ENCODE measurements at regions not wholly inside any gene's neighbourhood (a gene's known extent, or its start where the extent isn't known, plus 50 kb on each side); places are given as distances from the start of the nearest gene placed in this dataset.
A peak's percentile ranks its signal among the peaks of the same experiment; 100 is the strongest.

DNA sequence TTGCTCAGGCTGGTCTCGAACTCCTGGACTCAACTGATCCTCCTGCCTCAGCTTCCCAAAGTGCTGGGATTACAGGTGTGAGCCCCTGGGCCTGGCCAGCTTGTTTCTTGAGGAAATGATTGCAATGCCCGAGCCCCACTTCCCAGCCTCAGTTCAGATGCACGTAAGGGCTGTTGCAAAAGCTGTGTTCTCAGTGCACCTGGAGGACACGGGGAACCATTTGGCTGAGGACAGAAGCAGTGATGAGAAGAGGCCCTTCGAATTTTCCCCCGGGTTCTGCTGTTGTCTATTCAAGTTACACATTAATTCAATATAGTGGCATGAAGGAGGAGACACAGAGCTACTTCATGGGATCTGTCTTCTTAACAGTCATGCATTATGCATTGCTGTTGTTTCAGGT, 78.8 kb upstream of the WDR26 start:
- Mint-ChIP-seq H3K9me3 (ENCODE audit: unreplicated experiment) (no peaks in the 10 kb centered on the region), H3K27ac (ENCODE audit: low read depth, unreplicated experiment) (no peak overlapping the region), H3K4me3 (ENCODE audit: unreplicated experiment) (no peak overlapping the region), H3K4me1 (ENCODE audit: insufficient read depth, unreplicated experiment) (peaks cover 14% of the 10 kb centered on the region), H3K27me3 (ENCODE audit: insufficient read depth, unreplicated experiment) (no peaks in the 10 kb centered on the region), H3K36me3 (ENCODE audit: insufficient read depth, unreplicated experiment) (no peaks in the 10 kb centered on the region)
- DNase-seq (ENCODE audit: unreplicated experiment), result no peak
- BruUV-seq (replicated peaks), result no TSS peak
- POLR2A ChIA-PET, result interaction anchor here (0.7 to 2.2 kb wide), 13 partner anchors 9 to 418 kb away, joined by 3 to 10 read pairs (median 4); no protein-coding TSS in a partner anchor
- CTCF ChIA-PET, result interaction anchor here (0.5 to 13.7 kb wide), 109 partner anchors 10 to 1880 kb away, joined by 3 to 624 read pairs (median 6); partner anchors contain the start of gene DNAH14
- intact Hi-C loops (cut with micrococcal nuclease), result loop anchor here (1.0 to 2.0 kb wide), 4 partner anchors 51 to 409 kb away; no protein-coding TSS in a partner anchor
- TF ChIP-seq, protein P1, sequence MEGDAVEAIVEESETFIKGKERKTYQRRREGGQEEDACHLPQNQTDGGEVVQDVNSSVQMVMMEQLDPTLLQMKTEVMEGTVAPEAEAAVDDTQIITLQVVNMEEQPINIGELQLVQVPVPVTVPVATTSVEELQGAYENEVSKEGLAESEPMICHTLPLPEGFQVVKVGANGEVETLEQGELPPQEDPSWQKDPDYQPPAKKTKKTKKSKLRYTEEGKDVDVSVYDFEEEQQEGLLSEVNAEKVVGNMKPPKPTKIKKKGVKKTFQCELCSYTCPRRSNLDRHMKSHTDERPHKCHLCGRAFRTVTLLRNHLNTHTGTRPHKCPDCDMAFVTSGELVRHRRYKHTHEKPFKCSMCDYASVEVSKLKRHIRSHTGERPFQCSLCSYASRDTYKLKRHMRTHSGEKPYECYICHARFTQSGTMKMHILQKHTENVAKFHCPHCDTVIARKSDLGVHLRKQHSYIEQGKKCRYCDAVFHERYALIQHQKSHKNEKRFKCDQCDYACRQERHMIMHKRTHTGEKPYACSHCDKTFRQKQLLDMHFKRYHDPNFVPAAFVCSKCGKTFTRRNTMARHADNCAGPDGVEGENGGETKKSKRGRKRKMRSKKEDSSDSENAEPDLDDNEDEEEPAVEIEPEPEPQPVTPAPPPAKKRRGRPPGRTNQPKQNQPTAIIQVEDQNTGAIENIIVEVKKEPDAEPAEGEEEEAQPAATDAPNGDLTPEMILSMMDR (IDR thresholded peaks at IDR 0.05; ENCODE audit: unreplicated experiment), result no peak

DNA sequence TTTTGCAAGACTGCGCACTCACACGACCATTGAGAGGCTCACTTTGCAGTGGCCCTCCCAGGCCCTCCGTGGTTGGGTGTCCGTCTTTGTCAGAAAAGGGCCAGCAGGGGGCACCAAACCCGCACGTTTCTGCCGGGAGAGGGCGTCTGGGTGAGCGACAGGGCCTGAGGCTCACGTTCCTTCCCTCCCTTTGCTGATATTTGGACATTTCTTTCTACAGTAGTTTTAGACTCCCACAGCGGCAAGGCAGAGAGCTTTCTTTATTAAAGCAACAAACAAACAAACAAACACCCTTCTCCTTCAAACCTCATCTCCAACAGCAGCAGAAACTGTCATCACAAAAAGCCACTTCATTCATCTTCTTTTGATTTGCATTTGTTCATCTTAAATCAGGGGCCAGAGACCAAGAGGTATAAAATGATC, 79.2 kb upstream of the WDR26 start:
- peaks cover 14% of the 10 kb centered on the region for H3K4me1 Mint-ChIP-seq (ENCODE audit: insufficient read depth, unreplicated experiment)
- H3K36me3 Mint-ChIP-seq (ENCODE audit: insufficient read depth, unreplicated experiment), result no peaks in the 10 kb centered on the region
- no peaks in the 10 kb centered on the region for H3K9me3 Mint-ChIP-seq (ENCODE audit: unreplicated experiment)
- H3K27ac Mint-ChIP-seq (ENCODE audit: low read depth, unreplicated experiment), result no peak overlapping the region
- H3K27me3 Mint-ChIP-seq (ENCODE audit: insufficient read depth, unreplicated experiment), result no peaks in the 10 kb centered on the region
- POLR2A ChIA-PET, result interaction anchor here (0.7 to 2.2 kb wide), 10 partner anchors 9 to 410 kb away, joined by 3 to 10 read pairs (median 4); no protein-coding TSS in a partner anchor
- TF ChIP-seq, protein P1 (IDR thresholded peaks at IDR 0.05; ENCODE audit: unreplicated experiment), result peak; percentile 100
- no peak overlapping the region for H3K4me3 Mint-ChIP-seq (ENCODE audit: unreplicated experiment)
- peak; percentile 97 for DNase-seq (ENCODE audit: unreplicated experiment)
- intact Hi-C loops (cut with micrococcal nuclease), result loop anchor here (1.0 to 2.0 kb wide), 4 partner anchors 51 to 409 kb away; no protein-coding TSS in a partner anchor
- no TSS peak for BruUV-seq (replicated peaks)
- CTCF ChIA-PET, result interaction anchor here (0.5 to 13.7 kb wide), 109 partner anchors 10 to 1880 kb away, joined by 3 to 624 read pairs (median 6); partner anchors contain the start of gene DNAH14

DNA sequence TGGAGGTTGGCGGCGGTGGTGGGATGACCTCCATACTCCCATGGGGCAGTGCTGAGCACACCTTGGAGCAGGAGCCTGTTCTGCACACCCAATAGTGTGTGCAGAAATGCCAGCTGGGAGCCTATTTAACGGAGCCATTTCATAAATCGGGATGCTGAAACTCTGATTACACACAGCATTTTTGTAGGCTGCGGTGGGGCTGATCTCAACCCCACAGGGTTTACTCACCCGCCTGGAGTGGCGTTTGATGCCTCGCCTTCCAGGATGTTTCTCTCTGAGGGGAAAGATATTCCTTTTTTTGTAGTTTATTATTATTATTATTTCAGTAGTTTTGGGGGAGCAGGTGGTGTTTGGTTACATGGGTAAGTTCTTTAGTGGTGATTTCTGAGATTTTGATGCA, 82.6 kb upstream of the WDR26 start:
- ChIA-PET POLR2A (interaction anchor here (1.5 kb wide), 1 partner anchor 356 kb away, joined by 4 read pairs; no protein-coding TSS in a partner anchor), CTCF (interaction anchor here (0.6 to 13.7 kb wide), 9 partner anchors 8 to 407 kb away, joined by 3 to 624 read pairs (median 10); no protein-coding TSS in a partner anchor)
- no TSS peak for BruUV-seq (replicated peaks)
- Mint-ChIP-seq H3K27me3 (ENCODE audit: insufficient read depth, unreplicated experiment) (no peaks in the 10 kb centered on the region), H3K36me3 (ENCODE audit: insufficient read depth, unreplicated experiment) (no peaks in the 10 kb centered on the region), H3K4me3 (ENCODE audit: unreplicated experiment) (no peak overlapping the region), H3K27ac (ENCODE audit: low read depth, unreplicated experiment) (no peak overlapping the region), H3K9me3 (ENCODE audit: unreplicated experiment) (no peaks in the 10 kb centered on the region), H3K4me1 (ENCODE audit: insufficient read depth, unreplicated experiment) (peaks cover 9% of the 10 kb centered on the region)
- no peak for DNase-seq (ENCODE audit: unreplicated experiment)
- intact Hi-C loops (cut with micrococcal nuclease), result no loop called here
- TF ChIP-seq, protein P1 (IDR thresholded peaks at IDR 0.05; ENCODE audit: unreplicated experiment), result no peak

DNA sequence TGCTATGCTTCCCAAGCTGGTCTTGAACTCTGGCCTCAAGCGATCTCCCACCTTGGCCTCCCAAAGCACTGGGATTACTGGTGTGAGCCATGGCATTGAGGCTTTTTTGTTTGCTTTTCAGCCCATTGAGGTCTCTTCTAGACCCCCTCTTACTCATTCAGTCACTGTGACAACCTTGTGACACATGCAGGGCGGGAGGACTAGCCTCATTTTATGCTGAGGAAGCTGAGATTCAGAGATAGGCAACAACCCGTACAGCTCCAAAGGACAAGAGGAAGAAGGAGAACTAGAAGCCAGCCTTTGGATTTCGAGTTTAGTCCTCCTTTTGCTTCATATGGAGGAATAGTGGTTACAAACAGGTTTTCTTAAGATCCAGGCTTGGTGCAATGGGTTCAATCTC, 83.9 kb upstream of the WDR26 start:
- Mint-ChIP-seq H3K4me3 (ENCODE audit: unreplicated experiment) (no peak overlapping the region), H3K27ac (ENCODE audit: low read depth, unreplicated experiment) (no peak overlapping the region), H3K36me3 (ENCODE audit: insufficient read depth, unreplicated experiment) (no peaks in the 10 kb centered on the region), H3K4me1 (ENCODE audit: insufficient read depth, unreplicated experiment) (peaks cover 7% of the 10 kb centered on the region), H3K27me3 (ENCODE audit: insufficient read depth, unreplicated experiment) (no peaks in the 10 kb centered on the region), H3K9me3 (ENCODE audit: unreplicated experiment) (no peaks in the 10 kb centered on the region)
- POLR2A ChIA-PET, result interaction anchor here (0.6 to 1.5 kb wide), 4 partner anchors 20 to 899 kb away, joined by 3 to 4 read pairs (median 4); no protein-coding TSS in a partner anchor
- TF ChIP-seq, protein P1 (IDR thresholded peaks at IDR 0.05; ENCODE audit: unreplicated experiment), result no peak
- DNase-seq (ENCODE audit: unreplicated experiment), result no peak
- intact Hi-C loops (cut with micrococcal nuclease), result no loop called here
- BruUV-seq (replicated peaks), result no TSS peak
- CTCF ChIA-PET, result interaction anchor here (0.6 to 13.7 kb wide), 6 partner anchors 9 to 489 kb away, joined by 5 to 624 read pairs (median 176); no protein-coding TSS in a partner anchor

Data from MCF 10A (cell line).